ENCODE measurements at regions not wholly inside any gene's neighbourhood (a gene's known extent, or its start where the extent isn't known, plus 50 kb on each side); places are given as distances from the start of the nearest gene placed in this dataset.
A peak's percentile ranks its signal among the peaks of the same experiment; 100 is the strongest.

DNA sequence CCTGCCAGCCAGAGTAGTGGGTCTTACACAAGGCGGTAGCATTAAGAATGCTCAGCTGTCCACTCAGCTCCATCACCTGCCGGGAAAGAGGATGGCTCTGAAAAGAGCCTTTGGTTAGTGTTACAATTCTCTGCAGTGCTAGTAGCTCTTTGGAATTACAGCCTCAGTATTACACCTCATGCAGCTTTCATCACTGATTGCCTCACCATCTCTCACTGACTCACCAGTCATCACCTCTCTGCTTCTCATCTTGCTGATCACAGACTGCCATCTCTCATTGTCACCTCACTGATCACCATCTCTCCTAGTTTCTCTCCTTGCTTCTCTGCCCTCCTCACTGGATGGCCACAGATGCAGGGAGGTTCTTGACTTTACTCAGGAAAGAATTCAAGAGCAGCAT is 573.5 kb upstream of the SETBP1 start:
- H3K4me2 ChIP-seq (ENCODE audit: extremely low read depth, insufficient read depth, low read length): no peak overlapping the region
- no peak overlapping the region for H3K9ac ChIP-seq (ENCODE audit: insufficient read depth, low read length)
- H3K27ac ChIP-seq (ENCODE audit: insufficient read depth, low read length): no peak overlapping the region
- no peaks in the 10 kb centered on the region for H4K20me1 ChIP-seq (ENCODE audit: control insufficient read depth, extremely low read depth, insufficient read depth, low read length)
- H3K4me3 ChIP-seq (replicated peaks in 1 of 4; ENCODE audit: control extremely low read depth in 1 of 4, insufficient read depth in 1 of 4, low read depth in 3 of 4, low read length in 4 of 4): no peak overlapping the region
- no peaks in the 10 kb centered on the region for H3K9me3 ChIP-seq (ENCODE audit: control insufficient read depth, insufficient read depth, low read depth, low read length)
- no peak for DNase-seq (ENCODE audit: low read depth in 2 of 2)
- no peaks in the 10 kb centered on the region for H3K79me2 ChIP-seq (ENCODE audit: control insufficient read depth, insufficient read depth, low read length)
- H3K4me1 ChIP-seq (ENCODE audit: control insufficient read depth, extremely low read depth, insufficient read depth, low read length): no peaks in the 10 kb centered on the region
- H2AFZ ChIP-seq (ENCODE audit: low read length): no peak overlapping the region
- H3K27me3 ChIP-seq (ENCODE audit: control insufficient read depth, insufficient read depth, low read length): no peaks in the 10 kb centered on the region
- no peaks in the 10 kb centered on the region for H3K36me3 ChIP-seq (ENCODE audit: control insufficient read depth, insufficient read depth, low read length)
- TF ChIP-seq, protein P1, sequence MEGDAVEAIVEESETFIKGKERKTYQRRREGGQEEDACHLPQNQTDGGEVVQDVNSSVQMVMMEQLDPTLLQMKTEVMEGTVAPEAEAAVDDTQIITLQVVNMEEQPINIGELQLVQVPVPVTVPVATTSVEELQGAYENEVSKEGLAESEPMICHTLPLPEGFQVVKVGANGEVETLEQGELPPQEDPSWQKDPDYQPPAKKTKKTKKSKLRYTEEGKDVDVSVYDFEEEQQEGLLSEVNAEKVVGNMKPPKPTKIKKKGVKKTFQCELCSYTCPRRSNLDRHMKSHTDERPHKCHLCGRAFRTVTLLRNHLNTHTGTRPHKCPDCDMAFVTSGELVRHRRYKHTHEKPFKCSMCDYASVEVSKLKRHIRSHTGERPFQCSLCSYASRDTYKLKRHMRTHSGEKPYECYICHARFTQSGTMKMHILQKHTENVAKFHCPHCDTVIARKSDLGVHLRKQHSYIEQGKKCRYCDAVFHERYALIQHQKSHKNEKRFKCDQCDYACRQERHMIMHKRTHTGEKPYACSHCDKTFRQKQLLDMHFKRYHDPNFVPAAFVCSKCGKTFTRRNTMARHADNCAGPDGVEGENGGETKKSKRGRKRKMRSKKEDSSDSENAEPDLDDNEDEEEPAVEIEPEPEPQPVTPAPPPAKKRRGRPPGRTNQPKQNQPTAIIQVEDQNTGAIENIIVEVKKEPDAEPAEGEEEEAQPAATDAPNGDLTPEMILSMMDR (conservative IDR thresholded peaks at IDR 0.05 in 1 of 2, IDR thresholded peaks at IDR 0.05 in 1 of 2; ENCODE audit: low read depth in 1 of 2, low read length in 2 of 2): no peak

DNA sequence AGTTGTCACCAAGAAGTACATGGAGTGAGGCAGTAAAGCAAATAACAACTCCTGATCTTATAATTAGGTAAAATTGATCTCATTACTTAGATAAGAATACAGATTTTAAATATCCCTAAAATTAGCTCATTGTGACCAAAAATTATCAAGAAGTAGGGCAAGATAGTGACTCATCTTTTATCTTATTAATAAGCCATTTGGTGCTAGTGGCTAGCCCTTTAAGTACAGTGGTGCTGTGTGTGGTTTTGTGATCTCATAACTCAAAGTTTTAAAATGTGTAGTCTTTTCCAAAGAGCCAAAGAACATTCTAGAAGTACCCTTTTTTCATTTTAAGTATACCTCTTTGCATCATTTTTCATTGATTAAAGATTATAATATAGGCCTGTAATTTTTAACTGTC is 569.4 kb upstream of the SETBP1 start:
- Histone ChIP-seq H3K9me3 (ENCODE audit: control insufficient read depth, insufficient read depth, low read depth, low read length) (no peaks in the 10 kb centered on the region), H3K27ac (ENCODE audit: insufficient read depth, low read length) (no peak overlapping the region), H3K27me3 (ENCODE audit: control insufficient read depth, insufficient read depth, low read length) (no peaks in the 10 kb centered on the region), H3K79me2 (ENCODE audit: control insufficient read depth, insufficient read depth, low read length) (no peaks in the 10 kb centered on the region), H4K20me1 (ENCODE audit: control insufficient read depth, extremely low read depth, insufficient read depth, low read length) (no peaks in the 10 kb centered on the region), H3K4me1 (ENCODE audit: control insufficient read depth, extremely low read depth, insufficient read depth, low read length) (no peaks in the 10 kb centered on the region), H3K9ac (ENCODE audit: insufficient read depth, low read length) (no peak overlapping the region), H3K4me2 (ENCODE audit: extremely low read depth, insufficient read depth, low read length) (no peak overlapping the region), H2AFZ (ENCODE audit: low read length) (no peak overlapping the region), H3K36me3 (ENCODE audit: control insufficient read depth, insufficient read depth, low read length) (no peaks in the 10 kb centered on the region), H3K4me3 (replicated peaks in 1 of 4; ENCODE audit: control extremely low read depth in 1 of 4, insufficient read depth in 1 of 4, low read depth in 3 of 4, low read length in 4 of 4) (no peak overlapping the region)
- no peak for TF ChIP-seq EZH2 (IDR thresholded peaks at IDR 0.05; ENCODE audit: low read length, missing control alignments)
- TF ChIP-seq, protein P1 (conservative IDR thresholded peaks at IDR 0.05 in 1 of 2, IDR thresholded peaks at IDR 0.05 in 1 of 2; ENCODE audit: low read depth in 1 of 2, low read length in 2 of 2): no peak
- peak in 1 of 2 donors; percentile 62 for DNase-seq (ENCODE audit: low read depth in 2 of 2)

DNA sequence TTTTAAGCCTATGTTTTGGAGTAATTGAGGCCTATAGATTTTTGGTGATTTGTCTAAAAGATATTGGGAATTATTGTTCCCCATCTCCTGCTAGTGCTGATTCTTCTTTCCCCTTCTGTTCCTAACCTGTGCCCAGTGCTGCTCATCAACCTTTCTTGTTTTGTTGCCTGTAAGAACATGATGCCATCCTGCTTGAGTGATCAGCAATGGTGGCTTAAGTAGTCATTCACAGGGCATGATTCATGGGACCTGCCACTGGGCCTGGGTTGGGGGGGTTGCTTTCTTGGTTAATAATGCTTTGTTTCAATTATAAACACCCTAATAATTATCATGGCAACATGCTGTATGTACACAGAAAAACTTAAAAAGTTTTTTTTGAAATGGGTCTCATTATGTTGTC is 562.9 kb upstream of the SETBP1 start:
- no peaks in the 10 kb centered on the region for H3K9me3 ChIP-seq (ENCODE audit: control insufficient read depth, insufficient read depth, low read depth, low read length)
- H2AFZ ChIP-seq (ENCODE audit: low read length): no peak overlapping the region
- H3K4me2 ChIP-seq (ENCODE audit: extremely low read depth, insufficient read depth, low read length): no peak overlapping the region
- H3K27ac ChIP-seq (ENCODE audit: insufficient read depth, low read length): no peak overlapping the region
- no peak overlapping the region for H3K4me3 ChIP-seq (replicated peaks in 1 of 4; ENCODE audit: control extremely low read depth in 1 of 4, insufficient read depth in 1 of 4, low read depth in 3 of 4, low read length in 4 of 4)
- H3K79me2 ChIP-seq (ENCODE audit: control insufficient read depth, insufficient read depth, low read length): no peaks in the 10 kb centered on the region
- TF ChIP-seq, protein P1 (conservative IDR thresholded peaks at IDR 0.05 in 1 of 2, IDR thresholded peaks at IDR 0.05 in 1 of 2; ENCODE audit: low read depth in 1 of 2, low read length in 2 of 2): no peak
- TF ChIP-seq EZH2 (IDR thresholded peaks at IDR 0.05; ENCODE audit: low read length, missing control alignments): no peak
- no peaks in the 10 kb centered on the region for H3K36me3 ChIP-seq (ENCODE audit: control insufficient read depth, insufficient read depth, low read length)
- H3K9ac ChIP-seq (ENCODE audit: insufficient read depth, low read length): no peak overlapping the region
- no peaks in the 10 kb centered on the region for H4K20me1 ChIP-seq (ENCODE audit: control insufficient read depth, extremely low read depth, insufficient read depth, low read length)
- DNase-seq (ENCODE audit: low read depth in 2 of 2): no peak
- no peaks in the 10 kb centered on the region for H3K4me1 ChIP-seq (ENCODE audit: control insufficient read depth, extremely low read depth, insufficient read depth, low read length)
- no peaks in the 10 kb centered on the region for H3K27me3 ChIP-seq (ENCODE audit: control insufficient read depth, insufficient read depth, low read length)
